ENCODE measurements at regions not wholly inside any gene's neighbourhood (a gene's known extent, or its start where the extent isn't known, plus 50 kb on each side); places are given as distances from the start of the nearest gene placed in this dataset.
"Not testable (repeated sequence)": the region's sequence is repeated elsewhere in the genome, so short reads cannot be mapped to it uniquely, and the experiment has no call there.

- Histone ChIP-seq H3K36me3 (replicated peaks; ENCODE audit: control insufficient read depth, insufficient read depth, low read length) (no peaks in the 10 kb centered on the region), H3K27me3 (ENCODE audit: control insufficient read depth, insufficient read depth, low read length) (no peaks in the 10 kb centered on the region), H3K4me3 (ENCODE audit: insufficient read depth, low read depth, low read length) (no peak overlapping the region)
- DNase-seq: no peak
Observed at GRCh38 chr6:51098791-51099190, 280.1 kb downstream of the TFAP2B start.

- no peak for DNase-seq
- Histone ChIP-seq H3K36me3 (replicated peaks; ENCODE audit: control insufficient read depth, insufficient read depth, low read length) (no peaks in the 10 kb centered on the region), H3K27me3 (ENCODE audit: control insufficient read depth, insufficient read depth, low read length) (no peaks in the 10 kb centered on the region), H3K4me3 (ENCODE audit: insufficient read depth, low read depth, low read length) (no peak overlapping the region)
Observed at GRCh38 chr6:51099201-51099600, 280.5 kb downstream of the TFAP2B start.

GRCh38 chr6:51105357-51105756 lies 286.7 kb downstream of the TFAP2B start:
- H3K4me3 ChIP-seq (ENCODE audit: insufficient read depth, low read depth, low read length): no peak overlapping the region
- H3K27me3 ChIP-seq (ENCODE audit: control insufficient read depth, insufficient read depth, low read length): no peaks in the 10 kb centered on the region
- DNase-seq: no peak
- no peaks in the 10 kb centered on the region for H3K36me3 ChIP-seq (replicated peaks; ENCODE audit: control insufficient read depth, insufficient read depth, low read length)

- no peaks in the 10 kb centered on the region for H3K36me3 ChIP-seq (replicated peaks; ENCODE audit: control insufficient read depth, insufficient read depth, low read length)
- DNase-seq: no peak
- no peaks in the 10 kb centered on the region for H3K27me3 ChIP-seq (ENCODE audit: control insufficient read depth, insufficient read depth, low read length)
- no peak overlapping the region for H3K4me3 ChIP-seq (ENCODE audit: insufficient read depth, low read depth, low read length)
Observed at GRCh38 chr6:51107769-51108203, 289.1 kb downstream of the TFAP2B start.

- H3K4me3 ChIP-seq (ENCODE audit: insufficient read depth, low read depth, low read length): no peak overlapping the region
- no peaks in the 10 kb centered on the region for H3K27me3 ChIP-seq (ENCODE audit: control insufficient read depth, insufficient read depth, low read length)
- DNase-seq: no peak
- no peaks in the 10 kb centered on the region for H3K36me3 ChIP-seq (replicated peaks; ENCODE audit: control insufficient read depth, insufficient read depth, low read length)
Observed at GRCh38 chr6:51108563-51109234, 290.0 kb downstream of the TFAP2B start.

- Histone ChIP-seq H3K27me3 (ENCODE audit: control insufficient read depth, insufficient read depth, low read length) (no peaks in the 10 kb centered on the region), H3K4me3 (ENCODE audit: insufficient read depth, low read depth, low read length) (no peak overlapping the region), H3K36me3 (replicated peaks; ENCODE audit: control insufficient read depth, insufficient read depth, low read length) (no peaks in the 10 kb centered on the region)
- no peak for DNase-seq
Observed at GRCh38 chr6:51112731-51113130, 294.1 kb downstream of the TFAP2B start.

- no peak for DNase-seq
- no peaks in the 10 kb centered on the region for H3K27me3 ChIP-seq (ENCODE audit: control insufficient read depth, insufficient read depth, low read length)
- H3K4me3 ChIP-seq (ENCODE audit: insufficient read depth, low read depth, low read length): no peak overlapping the region
- H3K36me3 ChIP-seq (replicated peaks; ENCODE audit: control insufficient read depth, insufficient read depth, low read length): no peaks in the 10 kb centered on the region
Observed at GRCh38 chr6:51116723-51117122, 298.1 kb downstream of the TFAP2B start.

- H3K27me3 ChIP-seq (ENCODE audit: control insufficient read depth, insufficient read depth, low read length): no peaks in the 10 kb centered on the region
- no peaks in the 10 kb centered on the region for H3K36me3 ChIP-seq (replicated peaks; ENCODE audit: control insufficient read depth, insufficient read depth, low read length)
- no peak overlapping the region for H3K4me3 ChIP-seq (ENCODE audit: insufficient read depth, low read depth, low read length)
- DNase-seq: no peak
Observed at GRCh38 chr6:51118792-51119191, 300.1 kb downstream of the TFAP2B start.

- DNase-seq: no peak
- no peak overlapping the region for H3K4me3 ChIP-seq (ENCODE audit: insufficient read depth, low read depth, low read length)
- H3K36me3 ChIP-seq (replicated peaks; ENCODE audit: control insufficient read depth, insufficient read depth, low read length): no peaks in the 10 kb centered on the region
- H3K27me3 ChIP-seq (ENCODE audit: control insufficient read depth, insufficient read depth, low read length): no peaks in the 10 kb centered on the region
Observed at GRCh38 chr6:51120016-51120415, 301.3 kb downstream of the TFAP2B start.

- H3K36me3 ChIP-seq (replicated peaks; ENCODE audit: control insufficient read depth, insufficient read depth, low read length); DNase-seq; H3K4me3 ChIP-seq (ENCODE audit: insufficient read depth, low read depth, low read length): not testable (repeated sequence)
Observed at GRCh38 chr6:51121380-51121976, 302.8 kb downstream of the TFAP2B start.

GRCh38 chr6:51129043-51129442 lies 310.4 kb downstream of the TFAP2B start:
- DNase-seq: no peak
- Histone ChIP-seq H3K27me3 (ENCODE audit: control insufficient read depth, insufficient read depth, low read length) (no peaks in the 10 kb centered on the region), H3K4me3 (ENCODE audit: insufficient read depth, low read depth, low read length) (no peak overlapping the region), H3K36me3 (replicated peaks; ENCODE audit: control insufficient read depth, insufficient read depth, low read length) (no peaks in the 10 kb centered on the region)

More at GRCh38 chr6:51121380-51121976, 302.8 kb downstream of the TFAP2B start:
- H3K27me3 ChIP-seq (ENCODE audit: control insufficient read depth, insufficient read depth, low read length): not testable (repeated sequence)

- no peak overlapping the region for H3K4me3 ChIP-seq (ENCODE audit: insufficient read depth, low read depth, low read length)
- no peak for DNase-seq
Observed at GRCh38 chr6:51137777-51138176, 319.1 kb downstream of the TFAP2B start.

GRCh38 chr6:51139950-51140385 lies 321.3 kb downstream of the TFAP2B start:
- H3K4me3 ChIP-seq (ENCODE audit: insufficient read depth, low read depth, low read length): no peak overlapping the region
- no peak for DNase-seq

More at GRCh38 chr6:51137777-51138176, 319.1 kb downstream of the TFAP2B start:
- H3K36me3 ChIP-seq (replicated peaks; ENCODE audit: control insufficient read depth, insufficient read depth, low read length): no peaks in the 10 kb centered on the region
- no peaks in the 10 kb centered on the region for H3K27me3 ChIP-seq (ENCODE audit: control insufficient read depth, insufficient read depth, low read length)

GRCh38 chr6:51141080-51141479 lies 322.4 kb downstream of the TFAP2B start:
- Histone ChIP-seq H3K36me3 (replicated peaks; ENCODE audit: control insufficient read depth, insufficient read depth, low read length) (no peaks in the 10 kb centered on the region), H3K27me3 (ENCODE audit: control insufficient read depth, insufficient read depth, low read length) (no peaks in the 10 kb centered on the region), H3K4me3 (ENCODE audit: insufficient read depth, low read depth, low read length) (no peak overlapping the region)
- no peak for DNase-seq

More at GRCh38 chr6:51139950-51140385, 321.3 kb downstream of the TFAP2B start:
- Histone ChIP-seq H3K27me3 (ENCODE audit: control insufficient read depth, insufficient read depth, low read length) (no peaks in the 10 kb centered on the region), H3K36me3 (replicated peaks; ENCODE audit: control insufficient read depth, insufficient read depth, low read length) (no peaks in the 10 kb centered on the region)

- Histone ChIP-seq H3K27me3 (ENCODE audit: control insufficient read depth, insufficient read depth, low read length) (peaks cover 6% of the 10 kb centered on the region; the same call in 1 of the 2 replicates), H3K4me3 (ENCODE audit: insufficient read depth, low read depth, low read length) (no peak overlapping the region), H3K36me3 (replicated peaks; ENCODE audit: control insufficient read depth, insufficient read depth, low read length) (no peaks in the 10 kb centered on the region)
- no peak for DNase-seq
Observed at GRCh38 chr6:51147756-51148155, 329.1 kb downstream of the TFAP2B start.
